Immature natural killer cell (primary cell): ENCODE measurements at regions not wholly inside any gene's neighbourhood (a gene's known extent, or its start where the extent isn't known, plus 50 kb on each side); places are given as distances from the start of the nearest gene placed in this dataset.
A peak's percentile ranks its signal among the peaks of the same experiment; 100 is the strongest.

Experiments
- DNase-seq, 3 donors: peaks; one replicate each; pipeline ENCODE4 v3.0.0; 2022; ENCODE audit warnings: mixed read lengths in 1 of 3
- H3K27ac Mint-ChIP-seq, 6 donors: one replicate each; pipeline ENCODE4 v1.8.0; 2020; ENCODE audit warnings: mixed read lengths in 6 of 6, mild to moderate bottlenecking in 5 of 6, inconsistent platforms in 4 of 6, moderate library complexity in 3 of 6
- H3K27me3 Mint-ChIP-seq, 3 donors: one replicate each; pipeline ENCODE4 v1.8.0; 2020 to 2021; ENCODE audit warnings: low read depth in 3 of 3, mild to moderate bottlenecking in 3 of 3, mixed read lengths in 3 of 3, moderate library complexity in 3 of 3, inconsistent platforms in 1 of 3
- H3K36me3 Mint-ChIP-seq, 3 donors: one replicate each; pipeline ENCODE4 v1.8.0; 2020; ENCODE audit warnings: mixed read lengths in 3 of 3, inconsistent platforms in 2 of 3, mild to moderate bottlenecking in 2 of 3
- H3K4me1 Mint-ChIP-seq, 2 donors: one replicate each; pipeline ENCODE4 v1.8.0; 2020; ENCODE audit warnings: inconsistent platforms in 2 of 2, mild to moderate bottlenecking in 2 of 2, mixed read lengths in 2 of 2, moderate library complexity in 1 of 2
- H3K4me3 Mint-ChIP-seq, 5 donors: one replicate each; pipeline ENCODE4 v1.8.0; 2020; ENCODE audit warnings: mild to moderate bottlenecking in 5 of 5, mixed read lengths in 5 of 5, inconsistent platforms in 3 of 5, moderate library complexity in 3 of 5
- H3K9me3 Mint-ChIP-seq, 6 donors: one replicate each; pipeline ENCODE4 v1.8.0; 2020; ENCODE audit warnings: mild to moderate bottlenecking in 6 of 6, mixed read lengths in 6 of 6, inconsistent platforms in 4 of 6, moderate library complexity in 3 of 6

DNA sequence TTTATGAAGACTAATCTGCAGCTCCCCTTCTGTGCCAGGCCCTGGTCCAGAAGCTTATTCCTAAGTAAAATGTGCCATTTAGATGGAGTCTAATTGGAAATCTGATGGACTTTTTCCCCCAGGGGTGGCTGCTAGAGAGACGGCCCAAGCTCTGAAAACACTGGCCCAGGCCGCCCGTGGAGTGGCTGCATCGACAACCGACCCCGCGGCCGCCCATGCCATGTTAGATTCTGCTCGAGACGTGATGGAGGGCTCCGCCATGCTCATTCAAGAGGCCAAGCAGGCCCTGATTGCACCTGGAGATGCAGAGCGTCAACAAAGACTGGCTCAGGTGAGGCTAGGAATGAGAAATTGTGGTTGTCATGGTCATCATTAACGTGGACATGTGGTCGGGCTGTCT, 305.8 kb upstream of the TPM1 start:
- no peaks in the 10 kb centered on the region for H3K4me1 Mint-ChIP-seq
- peaks cover 0 to 20% (median 2%) of the 10 kb centered on the region in 3 donors for H3K27me3 Mint-ChIP-seq
- no peak overlapping the region for H3K27ac Mint-ChIP-seq
- no peak for DNase-seq
- no peak overlapping the region for H3K4me3 Mint-ChIP-seq
- no peaks in the 10 kb centered on the region for H3K9me3 Mint-ChIP-seq
- H3K36me3 Mint-ChIP-seq: no peaks in the 10 kb centered on the region

DNA sequence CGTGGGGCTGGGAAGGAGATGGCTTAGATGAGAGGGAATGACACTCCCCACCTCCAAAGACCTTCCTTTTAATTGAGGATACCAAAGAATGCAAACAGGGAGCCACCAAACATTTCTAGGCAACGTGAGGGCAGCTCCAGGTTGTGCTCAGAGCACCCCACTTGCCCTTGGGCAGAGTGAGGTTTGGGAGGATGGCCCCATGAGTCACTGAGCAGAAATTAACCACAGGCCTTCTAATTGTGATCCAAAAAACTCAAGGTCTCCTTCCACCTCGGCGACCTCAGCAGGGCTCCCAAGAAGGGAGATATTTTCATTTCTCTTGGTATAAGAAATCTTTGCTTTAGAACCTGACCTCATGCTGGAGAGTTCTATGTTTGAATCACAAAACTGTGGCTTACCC, 305.0 kb upstream of the TPM1 start:
- Mint-ChIP-seq H3K4me1 (peaks cover 0 to 5% of the 10 kb centered on the region in 2 donors), H3K27ac (no peak overlapping the region), H3K36me3 (no peaks in the 10 kb centered on the region), H3K9me3 (no peaks in the 10 kb centered on the region), H3K27me3 (peaks cover 0 to 18% (median 2%) of the 10 kb centered on the region in 3 donors), H3K4me3 (no peak overlapping the region)
- DNase-seq: no peak

- no peaks in the 10 kb centered on the region for H3K36me3 Mint-ChIP-seq
- DNase-seq: no peak
Observed at GRCh38 chr15:62739082-62739481, 303.5 kb upstream of the TPM1 start.

DNA sequence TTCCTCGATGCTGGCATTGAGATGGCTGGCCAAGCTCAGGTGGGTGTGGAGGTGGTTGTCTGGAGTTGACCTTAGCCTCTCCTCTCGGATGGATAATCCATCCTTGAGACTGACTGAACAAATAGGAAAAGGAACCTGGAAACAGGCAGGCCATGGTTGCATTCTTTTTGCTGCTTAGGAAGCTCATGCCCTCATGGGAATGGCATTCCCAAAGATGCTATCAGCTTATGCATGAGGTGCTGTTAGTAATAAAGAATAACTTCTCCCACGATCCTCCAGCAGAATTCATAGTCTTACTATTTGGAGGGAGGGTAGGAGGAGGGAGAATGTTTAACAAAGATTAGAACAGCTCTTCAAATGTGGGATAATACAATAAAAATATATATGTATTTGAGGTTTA, 303.0 kb upstream of the TPM1 start:
- Mint-ChIP-seq H3K27ac (no peak overlapping the region), H3K27me3 (peaks cover 0 to 18% (median 0%) of the 10 kb centered on the region in 3 donors), H3K4me1 (peaks cover 0 to 9% of the 10 kb centered on the region in 2 donors)

More at GRCh38 chr15:62739082-62739481, 303.5 kb upstream of the TPM1 start:
- peaks cover 0 to 9% of the 10 kb centered on the region in 2 donors for H3K4me1 Mint-ChIP-seq
- peaks cover 0 to 18% (median 0%) of the 10 kb centered on the region in 3 donors for H3K27me3 Mint-ChIP-seq
- H3K4me3 Mint-ChIP-seq: no peak overlapping the region
- no peaks in the 10 kb centered on the region for H3K9me3 Mint-ChIP-seq
- H3K27ac Mint-ChIP-seq: no peak overlapping the region

GRCh38 chr15:62740141-62741004, 302.2 kb upstream of the TPM1 start:
- no peaks in the 10 kb centered on the region for H3K36me3 Mint-ChIP-seq
- peaks cover 0 to 18% (median 0%) of the 10 kb centered on the region in 3 donors for H3K27me3 Mint-ChIP-seq
- no peak for DNase-seq
- no peaks in the 10 kb centered on the region for H3K9me3 Mint-ChIP-seq
- peaks cover 0 to 9% of the 10 kb centered on the region in 2 donors for H3K4me1 Mint-ChIP-seq
- H3K27ac Mint-ChIP-seq: no peak overlapping the region
- H3K4me3 Mint-ChIP-seq: no peak overlapping the region

More for the DNA sequence above, 303.0 kb upstream of the TPM1 start:
- DNase-seq: no peak
- no peak overlapping the region for H3K4me3 Mint-ChIP-seq
- no peaks in the 10 kb centered on the region for H3K9me3 Mint-ChIP-seq
- no peaks in the 10 kb centered on the region for H3K36me3 Mint-ChIP-seq

GRCh38 chr15:62741106-62741505, 301.4 kb upstream of the TPM1 start:
- peaks cover 0 to 9% of the 10 kb centered on the region in 2 donors for H3K4me1 Mint-ChIP-seq
- H3K36me3 Mint-ChIP-seq: no peaks in the 10 kb centered on the region
- no peaks in the 10 kb centered on the region for H3K9me3 Mint-ChIP-seq
- H3K27me3 Mint-ChIP-seq: peaks cover 0 to 15% (median 0%) of the 10 kb centered on the region in 3 donors
- H3K4me3 Mint-ChIP-seq: no peak overlapping the region
- DNase-seq: no peak
- H3K27ac Mint-ChIP-seq: no peak overlapping the region

DNA sequence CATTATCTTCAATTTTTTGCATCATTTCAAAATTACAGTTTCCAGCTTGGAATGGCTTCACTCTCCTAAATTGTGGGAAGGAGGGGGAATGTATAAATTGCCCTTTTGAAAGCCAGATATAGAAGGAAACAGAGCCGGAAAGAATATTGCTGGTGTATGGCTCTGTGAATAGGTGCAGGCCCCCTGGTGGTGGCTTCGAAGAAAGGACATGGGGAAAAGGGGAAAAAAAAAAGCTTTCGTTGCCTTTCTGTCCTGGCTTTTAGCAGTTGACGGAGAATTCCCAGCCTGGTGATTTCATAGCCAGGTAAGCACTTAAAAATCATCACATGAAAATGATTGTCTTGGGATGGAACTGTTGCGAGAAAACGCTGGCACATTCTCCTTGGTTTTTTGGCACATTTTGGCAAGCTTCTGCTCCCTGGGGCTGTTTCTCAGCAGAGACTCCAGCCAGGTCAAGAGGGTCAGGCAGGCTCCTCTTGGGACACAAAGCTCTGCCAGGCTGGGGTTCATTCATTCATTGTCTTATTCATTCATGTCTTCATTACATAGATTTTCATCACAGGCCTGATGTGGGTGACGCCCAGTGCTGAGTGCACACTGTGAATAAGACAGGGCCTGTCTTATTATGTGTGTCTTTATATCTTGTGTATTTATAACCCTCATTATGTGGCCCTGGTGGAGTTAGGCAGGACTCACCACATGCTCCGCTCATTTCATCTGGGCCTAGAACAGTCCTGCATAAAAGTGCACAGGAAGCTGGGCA, 300.0 kb upstream of the TPM1 start:
- Mint-ChIP-seq H3K27ac (no peak overlapping the region), H3K27me3 (peaks cover 0 to 12% (median 0%) of the 10 kb centered on the region in 3 donors), H3K4me1 (peaks cover 0 to 9% of the 10 kb centered on the region in 2 donors), H3K9me3 (no peaks in the 10 kb centered on the region), H3K36me3 (no peaks in the 10 kb centered on the region), H3K4me3 (peak overlapping the region in 1 of 5 donors; percentile 14)
- peak in 2 of 3 donors; percentile 7 to 11 for DNase-seq

- Mint-ChIP-seq H3K4me3 (no peak overlapping the region), H3K9me3 (no peaks in the 10 kb centered on the region), H3K4me1 (peaks cover 0 to 9% of the 10 kb centered on the region in 2 donors), H3K27ac (no peak overlapping the region), H3K27me3 (peaks cover 0 to 7% (median 0%) of the 10 kb centered on the region in 3 donors), H3K36me3 (no peaks in the 10 kb centered on the region)
- no peak for DNase-seq
Observed at GRCh38 chr15:62745621-62746225, 296.8 kb upstream of the TPM1 start.

- Mint-ChIP-seq H3K36me3 (no peaks in the 10 kb centered on the region), H3K27ac (no peak overlapping the region), H3K27me3 (peaks cover 0 to 4% (median 0%) of the 10 kb centered on the region in 3 donors), H3K9me3 (no peaks in the 10 kb centered on the region), H3K4me1 (no peaks in the 10 kb centered on the region), H3K4me3 (no peak overlapping the region)
- no peak for DNase-seq
Observed at GRCh38 chr15:62748196-62748595, 294.4 kb upstream of the TPM1 start.

- no peak overlapping the region for H3K4me3 Mint-ChIP-seq
- no peaks in the 10 kb centered on the region for H3K9me3 Mint-ChIP-seq
- no peaks in the 10 kb centered on the region for H3K4me1 Mint-ChIP-seq
- H3K27ac Mint-ChIP-seq: no peak overlapping the region
- no peaks in the 10 kb centered on the region for H3K36me3 Mint-ChIP-seq
- peaks cover 0 to 2% (median 0%) of the 10 kb centered on the region in 3 donors for H3K27me3 Mint-ChIP-seq
- no peak for DNase-seq
Observed at GRCh38 chr15:62749036-62749815, 293.3 kb upstream of the TPM1 start.

- Mint-ChIP-seq H3K4me3 (no peak overlapping the region), H3K36me3 (no peaks in the 10 kb centered on the region), H3K4me1 (no peaks in the 10 kb centered on the region), H3K27me3 (peaks cover 0 to 2% (median 0%) of the 10 kb centered on the region in 3 donors), H3K27ac (no peak overlapping the region), H3K9me3 (no peaks in the 10 kb centered on the region)
- DNase-seq: no peak
Observed at GRCh38 chr15:62750471-62750870, 292.1 kb upstream of the TPM1 start.

DNA sequence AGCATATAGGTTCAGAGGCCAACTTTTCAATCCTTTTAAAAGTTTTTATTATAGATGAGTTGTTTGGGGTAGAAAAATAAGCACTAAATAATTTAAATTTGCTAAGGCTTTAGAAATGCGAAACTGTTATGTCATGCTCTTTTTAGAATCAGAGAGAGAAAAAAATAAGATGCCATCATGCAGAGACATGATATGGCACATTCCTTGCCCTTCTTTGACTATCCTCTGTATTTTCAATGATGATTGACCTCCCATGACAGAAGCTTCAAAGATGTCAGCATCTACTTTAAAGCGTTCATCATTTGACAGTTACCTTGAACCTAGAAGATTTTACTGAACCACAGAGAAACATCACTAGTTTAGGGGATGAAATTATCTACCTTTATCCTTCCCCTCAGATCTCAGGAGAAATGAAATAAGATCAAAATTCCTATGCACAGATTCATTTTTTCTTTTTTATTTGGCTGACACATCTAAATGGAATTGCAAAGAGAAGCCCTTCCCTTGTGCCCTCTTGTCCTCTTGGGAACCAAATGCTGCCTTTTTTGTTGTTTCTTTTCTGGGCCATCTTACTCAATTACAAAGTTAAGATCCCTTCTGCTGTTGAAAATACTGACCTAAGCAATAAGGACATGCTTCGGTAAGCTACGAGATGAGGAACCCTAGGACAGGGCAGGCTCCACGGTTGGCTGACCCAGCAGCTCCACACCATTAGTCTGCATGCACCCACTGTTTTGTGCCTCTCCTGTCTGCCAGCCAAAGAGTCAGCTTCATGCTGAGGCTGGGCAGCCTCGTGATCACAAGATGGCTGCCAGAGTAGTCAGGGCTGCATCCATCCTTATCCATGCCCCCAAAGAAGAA, 289.7 kb upstream of the TPM1 start:
- no peak overlapping the region for H3K4me3 Mint-ChIP-seq
- no peak for DNase-seq
- no peak overlapping the region for H3K27ac Mint-ChIP-seq

More for the DNA sequence above, 289.7 kb upstream of the TPM1 start:
- H3K36me3 Mint-ChIP-seq: no peaks in the 10 kb centered on the region
- no peaks in the 10 kb centered on the region for H3K9me3 Mint-ChIP-seq
- peaks cover 0 to 2% (median 0%) of the 10 kb centered on the region in 3 donors for H3K27me3 Mint-ChIP-seq
- H3K4me1 Mint-ChIP-seq: no peaks in the 10 kb centered on the region
